Epithelial cell of esophagus (primary cell): ENCODE measurements at regions not wholly inside any gene's neighbourhood (a gene's known extent, or its start where the extent isn't known, plus 50 kb on each side); places are given as distances from the start of the nearest gene placed in this dataset.
"Not testable (repeated sequence)": the region's sequence is repeated elsewhere in the genome, so short reads cannot be mapped to it uniquely, and the experiment has no call there.

ENCODE experiments used
- DNase-seq: peaks from one replicate; pipeline ENCODE4 v3.0.0; 2010; ENCODE audit warnings: low read depth
- H3K4me3 ChIP-seq: 2 replicates; pipeline ENCODE4 v1.5.1; 2011; ENCODE audit warnings: mild to moderate bottlenecking, low read length, control low read depth
- TF ChIP-seq, protein P1 (sequence below): IDR thresholded peaks from 2 replicates; pipeline ENCODE4 v1.5.1; 2011; ENCODE audit warnings: low read depth, mild to moderate bottlenecking, low read length, control low read depth, inconsistent platforms; ENCODE audit not compliant: insufficient read depth; ENCODE audit errors: missing control alignments

- H3K4me3 ChIP-seq: no peak overlapping the region
- TF ChIP-seq, protein P1, sequence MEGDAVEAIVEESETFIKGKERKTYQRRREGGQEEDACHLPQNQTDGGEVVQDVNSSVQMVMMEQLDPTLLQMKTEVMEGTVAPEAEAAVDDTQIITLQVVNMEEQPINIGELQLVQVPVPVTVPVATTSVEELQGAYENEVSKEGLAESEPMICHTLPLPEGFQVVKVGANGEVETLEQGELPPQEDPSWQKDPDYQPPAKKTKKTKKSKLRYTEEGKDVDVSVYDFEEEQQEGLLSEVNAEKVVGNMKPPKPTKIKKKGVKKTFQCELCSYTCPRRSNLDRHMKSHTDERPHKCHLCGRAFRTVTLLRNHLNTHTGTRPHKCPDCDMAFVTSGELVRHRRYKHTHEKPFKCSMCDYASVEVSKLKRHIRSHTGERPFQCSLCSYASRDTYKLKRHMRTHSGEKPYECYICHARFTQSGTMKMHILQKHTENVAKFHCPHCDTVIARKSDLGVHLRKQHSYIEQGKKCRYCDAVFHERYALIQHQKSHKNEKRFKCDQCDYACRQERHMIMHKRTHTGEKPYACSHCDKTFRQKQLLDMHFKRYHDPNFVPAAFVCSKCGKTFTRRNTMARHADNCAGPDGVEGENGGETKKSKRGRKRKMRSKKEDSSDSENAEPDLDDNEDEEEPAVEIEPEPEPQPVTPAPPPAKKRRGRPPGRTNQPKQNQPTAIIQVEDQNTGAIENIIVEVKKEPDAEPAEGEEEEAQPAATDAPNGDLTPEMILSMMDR: no peak
These were observed 341.9 kb downstream of the GADD45G start for GRCh38 chr9:89946741-89947140.

GRCh38 chr9:89949111-89949510 is 344.3 kb downstream of the GADD45G start:
- H3K4me3 ChIP-seq: no peak overlapping the region
- TF ChIP-seq, protein P1: no peak
- no peak for DNase-seq

More at GRCh38 chr9:89946741-89947140, 341.9 kb downstream of the GADD45G start:
- no peak for DNase-seq

- H3K4me3 ChIP-seq: no peak overlapping the region
- TF ChIP-seq, protein P1: no peak
- no peak for DNase-seq
These were observed 346.9 kb downstream of the GADD45G start for GRCh38 chr9:89951675-89952074.

DNA sequence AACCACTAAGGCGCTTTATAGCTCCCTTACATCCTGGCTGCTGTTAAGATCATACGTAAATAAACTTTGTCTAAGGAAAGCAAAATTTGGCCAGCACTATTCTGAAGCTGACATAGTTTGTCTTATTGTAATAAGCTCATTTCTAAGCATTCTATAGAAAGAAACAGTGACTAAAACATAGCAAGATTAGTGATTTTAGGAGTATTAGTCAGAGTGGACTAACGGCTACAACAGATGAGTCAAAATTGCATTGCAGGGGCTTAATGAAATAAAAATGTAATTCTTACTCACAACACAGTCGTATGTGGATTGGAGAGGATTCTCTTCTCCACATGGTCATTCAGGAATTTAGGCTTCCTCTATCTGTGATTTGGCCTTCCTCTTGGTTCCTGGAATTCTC is 347.6 kb downstream of the GADD45G start:
- TF ChIP-seq, protein P1: no peak

DNA sequence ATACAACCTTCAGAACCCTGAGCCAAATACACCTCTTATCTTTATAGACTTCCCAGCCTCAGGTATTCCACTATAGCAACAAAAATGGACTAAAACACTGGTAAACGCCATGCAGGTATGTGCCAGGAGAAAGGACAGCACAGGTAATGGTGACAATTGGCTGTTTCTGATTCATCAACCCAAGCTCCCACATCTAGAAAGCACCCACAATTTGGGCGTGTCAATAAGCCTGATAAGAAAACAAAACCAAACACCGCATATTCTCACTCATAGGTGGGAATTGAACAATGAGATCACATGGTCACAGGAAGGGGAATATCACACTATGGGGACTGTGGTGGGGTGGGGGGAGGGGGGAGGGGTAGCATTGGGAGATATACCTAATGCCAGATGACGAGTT is 348.5 kb downstream of the GADD45G start:
- DNase-seq: not testable (repeated sequence)

More for the DNA sequence above, 347.6 kb downstream of the GADD45G start:
- no peak overlapping the region for H3K4me3 ChIP-seq
- DNase-seq: peak; percentile 54

DNA sequence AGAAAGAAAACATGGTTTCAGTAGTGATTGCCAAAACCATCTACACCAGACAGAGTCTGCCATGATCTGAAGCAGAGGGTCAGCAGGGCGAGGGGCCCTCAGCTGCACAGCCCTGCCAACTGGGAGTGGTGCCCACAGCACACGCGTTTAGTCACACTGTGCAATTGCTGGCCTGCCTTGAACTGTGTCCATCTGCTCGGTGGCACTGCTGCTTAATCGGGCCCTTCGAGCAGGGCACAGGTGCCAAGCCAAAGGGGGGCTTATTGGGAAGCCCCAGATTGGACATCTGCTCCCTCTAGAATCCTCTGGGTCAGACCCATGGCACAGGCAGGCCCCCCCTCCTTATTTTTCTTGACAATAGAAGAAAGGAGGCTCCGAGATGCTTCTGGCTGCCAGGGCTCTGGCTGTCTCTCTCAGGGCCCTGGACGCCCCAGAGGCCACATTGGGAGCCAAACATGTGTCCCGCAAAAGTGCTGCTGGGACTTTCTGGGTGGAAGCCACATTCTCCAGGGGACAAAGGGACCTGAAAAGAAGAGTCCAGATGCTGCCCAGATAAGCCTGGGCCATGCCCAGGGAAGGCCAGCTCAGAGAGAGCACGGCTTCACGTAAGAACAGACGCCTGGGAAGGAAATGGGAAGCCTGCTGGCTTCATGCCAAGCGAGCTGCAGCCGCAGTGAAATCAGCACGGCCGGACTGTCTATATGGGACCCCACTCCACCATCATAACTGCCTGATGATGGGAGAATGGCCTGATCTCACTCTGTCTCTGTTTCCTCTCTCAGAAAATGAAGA is 349.2 kb downstream of the GADD45G start:
- DNase-seq: no peak
- TF ChIP-seq, protein P1: no peak
- no peak overlapping the region for H3K4me3 ChIP-seq

More for the DNA sequence above, 348.5 kb downstream of the GADD45G start:
- H3K4me3 ChIP-seq: not testable (repeated sequence)

GRCh38 chr9:89955144-89955543 is 350.3 kb downstream of the GADD45G start:
- TF ChIP-seq, protein P1: no peak
- no peak for DNase-seq

More at GRCh38 chr9:89955144-89955543, 350.3 kb downstream of the GADD45G start:
- no peak overlapping the region for H3K4me3 ChIP-seq
